ENCODE measurements at regions not wholly inside any gene's neighbourhood (a gene's known extent, or its start where the extent isn't known, plus 50 kb on each side); places are given as distances from the start of the nearest gene placed in this dataset.

DNA sequence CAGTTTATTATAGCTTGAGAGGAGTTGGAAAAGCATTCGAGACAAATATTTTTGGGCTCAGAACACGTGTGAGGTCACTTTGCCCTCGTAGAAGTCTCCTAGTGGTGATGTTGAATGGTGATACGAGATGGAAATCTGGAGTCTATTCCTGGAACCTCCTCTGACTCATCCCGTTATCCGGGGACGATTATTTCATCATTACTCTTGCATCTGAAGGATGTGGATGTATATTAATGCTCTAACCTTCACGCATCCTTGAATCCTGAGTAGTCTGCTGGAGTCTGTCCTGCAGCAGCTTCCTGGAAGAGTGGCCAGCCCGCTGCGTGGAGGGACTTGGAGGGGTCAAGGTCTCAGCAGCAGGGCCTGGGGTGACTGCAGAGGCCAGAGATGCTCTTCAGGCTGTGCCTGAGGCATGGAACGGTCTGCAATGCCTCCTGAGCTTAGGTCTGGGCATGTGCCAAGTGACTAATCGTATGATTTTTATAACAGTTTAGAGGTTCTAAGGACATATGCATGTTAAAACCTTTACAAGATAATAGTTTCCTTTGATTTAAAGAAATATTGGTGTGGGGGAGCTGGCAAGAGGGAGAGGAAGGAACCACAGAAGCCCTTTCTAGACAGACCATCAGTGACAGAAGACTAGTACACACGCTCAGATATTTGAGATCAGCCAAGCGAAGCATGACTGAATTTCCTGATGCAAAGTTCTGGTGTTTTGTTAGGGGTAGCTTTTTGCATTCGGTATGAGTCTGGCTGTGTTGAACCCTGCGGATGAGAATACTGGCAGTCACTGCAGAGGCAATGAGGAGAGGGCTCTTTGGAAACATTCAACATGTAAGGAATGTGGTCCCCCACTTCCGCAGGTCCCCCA lies 400.2 kb downstream of the QKI start:
- intact Hi-C loops (cut with DNase I): no loop called here
- ATAC-seq: peak; percentile 48
- no peak for DNase-seq (ENCODE audit: missing footprints)

DNA sequence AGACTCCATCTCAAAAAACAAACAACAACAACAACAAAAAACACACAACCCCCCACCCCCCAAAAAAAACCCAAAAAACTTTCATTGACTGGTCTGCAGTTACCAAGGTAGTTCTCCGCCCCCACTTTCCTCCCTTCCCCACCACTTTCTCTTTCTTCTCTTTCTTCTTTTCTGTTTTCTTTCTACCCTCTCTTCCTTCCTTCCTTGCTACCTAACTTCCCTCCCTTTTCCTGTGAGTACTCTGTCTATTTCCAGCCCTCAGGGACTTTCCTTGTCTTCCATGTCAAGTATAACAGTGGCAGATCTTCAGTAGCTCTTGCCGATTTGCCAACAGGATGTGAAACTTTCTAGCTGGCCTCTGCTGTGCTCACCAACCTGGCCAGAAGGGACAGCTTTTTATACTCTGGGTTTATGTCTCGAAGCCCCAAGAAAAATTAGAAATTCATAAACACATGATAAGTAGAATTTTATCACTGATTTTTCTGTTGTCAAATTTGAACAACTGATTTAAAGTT lies 399.5 kb downstream of the QKI start:
- ATAC-seq: no peak
- intact Hi-C loops (cut with DNase I): no loop called here
- DNase-seq (ENCODE audit: missing footprints): no peak

DNA sequence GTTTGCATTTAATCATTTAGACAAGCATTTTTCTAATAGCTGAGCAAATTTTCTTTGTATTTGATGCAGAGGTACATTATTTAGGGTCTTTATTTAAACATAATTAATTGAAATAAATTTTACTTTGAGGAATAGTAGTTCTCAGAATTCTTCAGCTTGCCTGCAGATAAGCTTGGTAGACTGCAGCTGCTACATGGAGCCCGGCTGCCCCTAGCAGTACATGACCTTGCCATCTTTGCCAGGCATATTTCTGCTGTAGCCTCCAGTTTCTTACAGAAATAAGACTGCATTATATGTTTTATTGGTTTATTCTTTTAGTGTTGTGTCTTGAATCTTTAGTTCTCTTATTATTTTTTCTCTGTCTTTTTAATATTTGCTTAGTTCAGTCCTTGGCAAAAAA lies 396.8 kb downstream of the QKI start:
- ATAC-seq (no peak), DNase-seq (ENCODE audit: missing footprints) (no peak)
- intact Hi-C loops (cut with DNase I): no loop called here

DNA sequence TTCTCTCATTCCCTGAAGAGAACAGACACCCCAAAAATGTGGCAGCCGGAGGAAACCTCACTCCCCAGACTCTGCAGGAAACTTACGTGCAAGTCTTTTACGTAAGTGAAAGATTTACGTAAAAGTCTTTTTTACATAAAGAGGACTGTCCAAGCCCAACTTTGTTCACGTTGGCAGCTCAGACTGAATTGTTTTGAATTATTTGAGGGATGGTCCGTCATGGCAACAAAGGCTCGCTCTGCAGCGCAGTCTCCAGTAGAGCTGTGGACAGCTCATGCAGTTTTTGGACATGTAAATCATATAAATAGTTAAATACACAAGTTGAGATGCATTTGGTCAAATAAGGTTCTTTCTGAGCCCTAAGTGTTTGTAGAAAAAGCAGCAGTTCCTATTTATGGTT lies 394.8 kb downstream of the QKI start:
- DNase-seq (ENCODE audit: missing footprints) (no peak), ATAC-seq (no peak)
- intact Hi-C loops (cut with DNase I): no loop called here

DNA sequence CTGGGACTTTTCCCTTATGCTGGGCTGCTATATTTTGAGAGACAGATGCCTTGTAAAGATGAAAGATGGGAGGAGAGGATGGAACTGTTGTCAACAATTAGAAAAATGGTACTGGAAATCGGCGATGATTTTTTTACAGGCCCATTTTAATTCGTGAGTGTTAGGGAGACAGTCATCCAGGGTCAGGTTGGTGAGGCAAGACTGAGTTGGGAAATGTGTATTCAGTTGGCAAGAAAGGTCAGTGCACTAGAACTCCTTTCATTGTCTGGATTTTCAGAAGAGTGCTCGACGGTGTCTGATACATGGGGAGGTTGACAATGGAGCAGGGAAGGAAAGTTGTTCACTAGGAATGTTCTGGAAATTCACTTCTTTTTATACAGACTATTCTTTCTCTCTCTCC lies 394.4 kb downstream of the QKI start:
- no peak for DNase-seq (ENCODE audit: missing footprints)
- intact Hi-C loops (cut with DNase I): no loop called here
- no peak for ATAC-seq

DNA sequence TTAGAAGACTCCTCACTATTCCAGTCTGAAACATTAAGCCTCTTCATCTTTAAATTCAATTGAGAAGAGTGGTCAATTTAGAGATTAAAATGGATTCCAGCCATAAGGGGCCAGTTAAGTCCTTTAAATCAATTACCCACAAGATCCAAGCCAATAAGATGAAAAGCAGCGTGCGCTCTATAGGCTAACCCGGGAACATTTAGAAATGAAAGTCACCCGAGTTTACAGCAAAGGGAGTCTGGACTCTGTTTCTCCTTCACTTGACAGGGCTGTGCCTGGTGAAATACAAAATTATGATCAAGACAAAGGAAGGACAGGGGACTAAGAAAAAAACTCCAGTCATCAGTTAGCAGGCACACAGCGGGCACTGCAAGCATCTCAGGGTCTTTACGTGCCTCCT lies 393.7 kb downstream of the QKI start:
- intact Hi-C loops (cut with DNase I): no loop called here
- DNase-seq (ENCODE audit: missing footprints) (no peak), ATAC-seq (no peak)

DNA sequence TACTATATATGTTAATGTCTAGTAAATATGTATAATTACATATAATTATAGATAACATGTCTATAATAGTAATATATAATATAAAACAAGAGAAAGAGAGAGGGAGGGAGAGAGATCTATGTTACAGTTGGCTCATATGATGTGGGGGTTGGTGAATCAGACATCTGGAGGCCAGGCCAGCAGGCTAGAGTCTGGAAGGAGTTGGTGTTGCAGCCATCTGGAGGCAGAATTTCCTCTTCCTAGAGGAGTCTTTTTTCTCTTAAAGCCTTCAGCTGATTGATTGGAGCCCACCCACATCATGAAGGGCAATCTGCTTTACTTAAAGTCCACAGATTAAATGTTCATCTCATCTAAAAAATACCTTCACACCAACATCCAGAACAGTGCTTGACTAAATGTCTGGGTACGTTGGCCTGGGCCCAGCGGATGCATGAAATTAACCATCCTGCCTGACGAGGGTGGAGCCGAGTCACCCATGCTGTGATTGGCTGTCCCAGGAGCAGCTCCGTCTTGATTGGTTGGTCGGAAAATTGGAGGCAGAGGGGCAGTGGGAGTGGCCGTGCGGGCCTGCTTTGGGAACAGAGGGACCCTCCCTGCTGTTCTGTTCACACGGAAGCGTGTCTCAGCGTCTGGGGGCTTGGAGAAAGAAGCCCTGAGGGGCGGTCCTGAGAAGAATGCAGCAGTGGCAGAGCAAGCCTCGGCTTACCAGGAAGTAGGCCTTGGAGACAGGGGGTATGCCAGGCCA lies 392.4 kb downstream of the QKI start:
- intact Hi-C loops (cut with DNase I): no loop called here
- DNase-seq (ENCODE audit: missing footprints) (no peak), ATAC-seq (no peak)

DNA sequence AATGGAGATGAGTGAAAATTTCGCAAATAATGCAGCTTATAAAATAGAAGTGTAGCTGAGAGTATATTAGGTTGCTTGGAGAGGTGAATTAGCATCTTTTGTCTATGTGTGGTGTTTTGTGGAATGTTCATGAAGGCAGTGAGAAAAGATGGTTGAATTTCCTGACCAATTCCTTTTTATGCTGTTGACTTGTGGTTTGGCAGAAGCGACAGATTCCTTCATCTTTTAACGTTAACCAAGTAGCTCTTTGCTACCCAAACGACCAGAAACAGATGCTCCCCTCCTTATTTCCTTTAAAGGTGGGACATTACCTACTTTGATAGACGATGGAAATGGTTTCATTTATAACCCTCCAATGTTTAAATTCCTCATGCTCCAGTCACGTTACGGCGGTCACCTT lies 390.5 kb downstream of the QKI start:
- intact Hi-C loops (cut with DNase I): no loop called here
- DNase-seq (ENCODE audit: missing footprints) (no peak), ATAC-seq (no peak)

DNA sequence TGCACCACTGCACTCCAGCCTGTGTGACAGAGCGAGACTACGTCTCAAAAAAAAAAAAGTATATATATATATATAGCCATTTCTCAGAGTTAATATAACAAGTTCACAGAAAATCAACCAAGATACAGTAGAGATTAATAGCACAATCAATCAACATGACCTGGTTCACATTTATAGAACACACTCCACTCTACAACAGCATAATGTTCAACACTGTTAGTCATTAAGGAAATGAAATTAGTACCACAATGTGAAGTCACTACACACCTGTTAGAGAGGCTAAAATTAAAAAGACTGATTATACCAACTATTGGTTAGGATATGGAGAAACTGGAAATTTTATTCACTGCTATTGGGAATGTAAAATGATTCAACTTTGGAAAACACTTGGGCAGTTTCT lies 387.7 kb downstream of the QKI start:
- DNase-seq (ENCODE audit: missing footprints) (no peak), ATAC-seq (no peak)
- intact Hi-C loops (cut with DNase I): no loop called here

DNA sequence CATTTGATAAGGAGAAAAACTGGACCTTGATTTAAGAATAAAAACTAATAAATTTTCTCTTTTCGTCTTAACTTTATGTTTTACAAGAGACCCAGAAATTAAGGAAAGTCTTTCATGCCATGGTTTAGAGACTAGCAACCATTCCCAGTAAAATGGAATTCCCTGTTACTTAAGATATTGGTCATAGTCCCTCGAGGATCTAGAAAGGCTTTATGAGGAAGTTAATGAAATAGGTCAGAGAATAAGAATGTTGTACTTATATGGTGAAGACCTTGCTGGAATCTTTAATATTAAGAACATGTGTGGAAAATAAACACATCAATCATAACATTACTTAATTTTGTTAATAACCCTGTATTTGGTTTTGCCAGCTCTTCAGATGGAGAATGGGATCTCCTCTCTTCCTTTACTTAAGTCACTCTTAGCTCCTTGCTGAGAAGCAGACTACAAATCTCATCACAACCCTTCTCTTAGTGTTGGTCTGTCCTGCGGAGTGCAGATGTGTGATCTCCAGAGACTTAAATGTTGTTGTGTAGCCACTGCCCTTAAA lies 382.9 kb downstream of the QKI start:
- ATAC-seq: no peak
- DNase-seq (ENCODE audit: missing footprints): no peak
- intact Hi-C loops (cut with DNase I): no loop called here

DNA sequence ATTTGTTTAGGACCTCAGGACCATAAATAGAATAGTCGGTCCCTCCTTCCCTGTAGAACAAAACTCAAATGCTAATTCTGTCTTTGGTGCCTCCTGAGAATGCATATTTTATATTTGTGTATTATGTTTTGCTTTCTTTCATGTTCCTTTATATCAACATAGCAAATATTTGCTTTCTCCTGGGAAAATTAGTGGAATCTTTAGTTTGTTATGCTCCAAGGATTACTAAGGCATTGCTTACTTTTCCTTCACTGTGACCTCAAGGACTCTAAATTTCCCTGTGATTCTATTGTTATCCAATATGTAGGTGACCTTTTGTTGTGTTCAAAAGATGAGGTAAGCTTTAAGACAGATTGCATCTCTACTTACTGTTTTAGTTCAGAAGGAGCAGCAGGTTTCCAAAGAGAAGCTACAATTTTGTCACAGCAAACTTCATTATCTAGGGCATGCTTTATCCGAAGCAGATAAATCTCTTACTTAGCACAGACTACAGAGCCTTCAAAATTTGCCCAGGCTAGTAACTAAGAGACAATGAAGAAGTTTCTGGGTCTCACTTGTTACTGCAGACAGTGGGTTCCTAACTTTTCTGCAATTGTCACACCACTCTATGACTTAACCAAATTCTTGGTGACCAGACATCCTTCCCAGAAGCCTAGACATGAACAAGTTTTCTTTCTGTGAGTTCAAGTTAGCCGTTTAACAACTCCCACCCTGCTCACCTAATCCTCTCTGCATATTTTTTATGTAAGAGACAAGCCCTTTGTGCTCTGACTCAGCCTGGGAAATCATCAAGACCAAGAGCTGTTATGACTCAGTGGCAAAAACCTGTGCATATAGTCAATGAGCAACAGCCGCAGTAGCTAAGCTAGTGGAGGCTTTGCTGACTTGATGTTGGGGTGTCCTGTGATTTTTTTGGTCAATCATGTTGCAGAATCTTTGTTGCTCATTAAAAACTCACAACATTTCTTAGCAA lies 378.8 kb downstream of the QKI start:
- ATAC-seq: no peak
- intact Hi-C loops (cut with DNase I): no loop called here
- no peak for DNase-seq (ENCODE audit: missing footprints)

DNA sequence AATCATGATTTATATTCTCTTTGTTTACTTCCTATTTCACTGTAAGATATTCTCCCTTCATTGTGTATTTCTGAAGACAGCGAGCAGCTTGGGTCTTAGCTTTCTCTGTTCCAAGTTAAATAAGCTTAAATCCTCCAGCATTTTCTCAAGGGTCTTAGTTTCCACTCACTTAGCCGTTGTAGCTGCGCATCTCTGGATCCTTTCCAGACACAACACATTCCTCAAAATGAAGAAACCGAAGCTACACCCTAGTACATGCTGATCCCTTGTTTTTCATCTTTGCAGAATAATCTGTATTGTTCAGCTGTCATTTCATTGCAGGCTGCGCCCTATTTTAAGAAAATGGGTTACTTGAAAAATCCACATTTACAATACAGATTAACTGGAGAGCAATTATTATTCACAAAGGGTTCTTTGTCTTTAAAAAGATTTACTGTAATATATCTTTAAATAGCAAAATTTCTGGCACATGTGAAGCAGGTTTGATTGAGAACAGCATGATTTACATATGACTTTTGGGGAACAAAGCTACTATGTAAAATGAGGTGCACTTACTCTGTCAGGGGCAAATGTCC lies 375.8 kb downstream of the QKI start:
- peak; percentile 72 for ATAC-seq

DNA sequence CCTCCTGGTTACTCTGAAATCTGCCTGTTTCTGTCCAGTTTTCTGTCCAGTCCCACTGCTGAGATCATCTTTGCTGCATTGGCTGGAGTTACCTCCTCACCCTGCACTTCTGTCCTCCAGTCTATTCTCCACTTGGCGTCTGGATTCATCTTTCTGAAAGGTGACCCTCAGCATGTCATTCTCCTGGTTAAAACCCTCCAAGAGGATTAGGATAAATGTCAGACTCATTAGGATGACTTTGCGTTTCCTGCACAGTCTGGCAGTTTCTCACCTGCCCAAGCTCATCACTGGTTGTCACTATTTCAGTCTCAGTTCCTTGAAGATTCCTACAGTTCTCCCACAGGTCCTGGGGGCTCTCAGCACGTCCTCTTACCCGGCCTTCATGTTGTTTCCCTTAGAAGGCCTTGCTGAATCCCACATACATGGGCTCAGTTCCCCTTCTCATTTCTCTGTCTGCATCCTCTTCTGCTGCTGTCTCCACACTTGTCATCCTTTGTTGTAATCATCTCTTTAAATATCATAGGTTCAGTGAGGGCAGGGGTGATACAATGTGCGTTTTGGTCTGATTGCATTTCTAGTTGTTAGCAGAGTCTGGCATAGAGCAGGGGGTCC lies 374.8 kb downstream of the QKI start:
- DNase-seq (ENCODE audit: missing footprints): no peak
- intact Hi-C loops (cut with DNase I): no loop called here
- no peak for ATAC-seq

More for the DNA sequence above, 375.8 kb downstream of the QKI start:
- no peak for DNase-seq (ENCODE audit: missing footprints)
- intact Hi-C loops (cut with DNase I): no loop called here

DNA sequence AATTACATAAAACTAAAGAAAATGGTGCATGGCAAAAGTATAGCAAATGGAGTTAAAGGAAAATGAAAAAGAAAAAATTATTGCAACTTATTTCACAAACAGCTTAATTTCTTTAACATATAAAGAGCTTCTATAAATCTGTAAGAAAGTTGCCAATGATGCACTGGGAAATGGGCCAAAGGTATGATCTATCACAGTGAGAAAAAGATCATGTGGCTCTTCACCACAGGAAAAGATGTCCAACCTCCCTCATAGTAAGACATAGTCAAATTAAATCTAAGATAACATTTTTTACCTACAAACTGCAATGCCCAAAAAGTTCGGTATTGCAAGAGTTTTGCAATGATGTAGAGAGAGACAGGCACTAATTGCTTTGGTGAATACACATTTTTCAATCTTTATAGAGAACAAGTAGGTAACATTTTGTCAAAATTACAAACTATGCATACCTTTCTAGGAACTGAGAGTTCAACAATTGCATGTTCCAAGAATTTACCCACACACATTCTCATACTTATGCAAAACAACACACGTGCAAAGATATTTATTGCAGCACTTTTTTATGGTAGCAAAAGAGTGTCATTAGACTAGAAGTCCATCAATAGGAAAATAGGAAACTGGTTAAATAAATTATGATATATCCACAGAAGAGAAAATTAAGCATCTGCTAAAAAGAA lies 372.6 kb downstream of the QKI start:
- ATAC-seq (no peak), DNase-seq (ENCODE audit: missing footprints) (no peak)
- intact Hi-C loops (cut with DNase I): no loop called here

DNA sequence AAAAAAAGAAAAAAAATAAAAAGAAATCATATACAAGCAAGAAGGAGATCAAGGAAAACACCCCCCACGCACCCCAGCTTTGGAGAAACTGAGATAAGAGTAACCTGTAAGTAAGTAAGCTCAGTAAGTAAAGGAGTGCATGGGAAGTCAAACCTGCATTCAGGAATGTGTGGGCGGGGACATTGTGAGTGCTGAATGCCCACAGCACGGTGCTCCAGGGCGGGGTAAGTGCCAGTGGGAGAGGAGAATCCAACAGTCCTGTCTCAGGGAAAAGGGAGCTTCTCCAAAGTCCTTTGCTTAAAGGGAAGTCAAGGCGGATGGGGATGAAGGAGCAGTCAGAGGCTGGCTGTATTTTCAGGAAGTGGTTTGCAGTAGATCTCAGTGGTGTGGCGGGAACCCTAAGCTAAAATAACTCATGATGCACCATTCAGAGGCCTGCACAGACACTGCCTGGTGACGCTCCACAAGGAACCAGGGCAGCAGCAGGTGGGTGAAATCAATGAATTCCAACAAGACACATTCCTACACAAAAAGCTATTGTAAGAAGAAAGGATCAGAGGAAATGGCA lies 368.0 kb downstream of the QKI start:
- intact Hi-C loops (cut with DNase I): no loop called here
- peak; percentile 15 for ATAC-seq
- DNase-seq (ENCODE audit: missing footprints): no peak

DNA sequence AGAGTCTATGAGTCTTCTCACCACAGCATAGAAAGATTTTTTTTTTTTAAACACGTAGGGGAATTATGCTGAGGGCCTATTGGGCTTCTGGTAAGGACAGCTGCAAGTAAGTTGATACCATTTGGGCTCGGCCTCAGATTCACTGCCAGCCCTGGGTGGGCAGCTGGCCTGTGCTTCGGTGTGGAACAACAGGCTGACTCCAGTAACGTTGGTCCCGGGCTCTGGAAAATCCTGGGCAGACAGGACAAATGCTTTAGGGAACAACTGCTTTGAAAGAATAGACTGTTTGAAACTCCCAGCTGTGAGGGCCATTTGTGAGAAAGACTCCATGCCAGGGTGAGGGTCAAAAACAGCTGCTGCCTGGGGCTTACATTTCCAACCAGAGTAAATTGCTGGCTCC lies 366.5 kb downstream of the QKI start:
- intact Hi-C loops (cut with DNase I): no loop called here
- DNase-seq (ENCODE audit: missing footprints) (peak; percentile 77), ATAC-seq (peak; percentile 94)

DNA sequence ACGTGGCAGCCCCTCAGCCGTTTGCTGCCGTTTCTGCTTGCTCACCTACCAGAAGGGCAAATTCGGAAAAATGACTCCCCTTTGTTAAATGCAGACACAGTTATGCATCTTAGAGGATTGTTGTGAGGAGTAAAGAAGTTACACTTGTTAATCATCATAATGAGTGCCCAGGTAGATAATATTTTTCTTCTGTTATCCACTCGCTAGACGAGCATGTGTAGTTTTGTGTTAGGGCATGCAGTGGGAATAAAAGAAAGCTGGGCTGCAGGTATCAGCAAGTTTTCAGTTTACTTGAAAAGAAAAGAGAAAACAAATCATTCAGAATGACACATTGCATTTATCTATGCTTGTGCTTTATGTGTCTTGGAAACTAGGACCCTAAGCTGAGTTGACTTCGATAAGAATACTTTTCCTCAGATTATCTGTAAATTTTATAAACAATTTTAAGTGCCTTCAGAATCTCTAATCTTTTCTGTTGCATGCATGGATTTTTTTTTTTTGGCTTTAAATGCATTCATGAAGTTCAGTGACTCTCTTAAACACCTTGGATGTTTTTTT lies 365.3 kb downstream of the QKI start:
- DNase-seq (ENCODE audit: missing footprints): no peak
- ATAC-seq: no peak
- intact Hi-C loops (cut with DNase I): no loop called here
